ENCODE measurements at regions not wholly inside any gene's neighbourhood (a gene's known extent, or its start where the extent isn't known, plus 50 kb on each side); places are given as distances from the start of the nearest gene placed in this dataset.

GRCh38 chr10:65816536-65816935 lies 1109.3 kb upstream of the LRRTM3 start:
- Histone ChIP-seq H3K36me3 (ENCODE audit: control insufficient read depth, insufficient read depth, low read length) (no peaks in the 10 kb centered on the region), H3K27me3 (ENCODE audit: control insufficient read depth, insufficient read depth, low read length) (no peaks in the 10 kb centered on the region), H3K4me3 (ENCODE audit: low read depth, low read length) (no peak overlapping the region)
- TF ChIP-seq CTCF (IDR thresholded peaks at IDR 0.05; ENCODE audit: insufficient read depth, low read length, poor library complexity, severe bottlenecking), result no peak
- no peak for DNase-seq (ENCODE audit: low read depth)

GRCh38 chr10:65818990-65819389 lies 1106.8 kb upstream of the LRRTM3 start:
- Histone ChIP-seq H3K27me3 (ENCODE audit: control insufficient read depth, insufficient read depth, low read length) (no peaks in the 10 kb centered on the region), H3K36me3 (ENCODE audit: control insufficient read depth, insufficient read depth, low read length) (no peaks in the 10 kb centered on the region), H3K4me3 (ENCODE audit: low read depth, low read length) (no peak overlapping the region)
- DNase-seq (ENCODE audit: low read depth), result no peak
- TF ChIP-seq CTCF (IDR thresholded peaks at IDR 0.05; ENCODE audit: insufficient read depth, low read length, poor library complexity, severe bottlenecking), result no peak

GRCh38 chr10:65827359-65827758 lies 1098.5 kb upstream of the LRRTM3 start:
- Histone ChIP-seq H3K4me3 (ENCODE audit: low read depth, low read length) (no peak overlapping the region), H3K36me3 (ENCODE audit: control insufficient read depth, insufficient read depth, low read length) (no peaks in the 10 kb centered on the region), H3K27me3 (ENCODE audit: control insufficient read depth, insufficient read depth, low read length) (no peaks in the 10 kb centered on the region)
- no peak for TF ChIP-seq CTCF (IDR thresholded peaks at IDR 0.05; ENCODE audit: insufficient read depth, low read length, poor library complexity, severe bottlenecking)
- DNase-seq (ENCODE audit: low read depth), result no peak

- no peak for TF ChIP-seq CTCF (IDR thresholded peaks at IDR 0.05; ENCODE audit: insufficient read depth, low read length, poor library complexity, severe bottlenecking)
- no peaks in the 10 kb centered on the region for H3K36me3 ChIP-seq (ENCODE audit: control insufficient read depth, insufficient read depth, low read length)
- peak; percentile 16 for DNase-seq (ENCODE audit: low read depth)
Measured at GRCh38 chr10:65838811-65839210, 1087.0 kb upstream of the LRRTM3 start.

GRCh38 chr10:65843203-65843602 lies 1082.6 kb upstream of the LRRTM3 start:
- H3K36me3 ChIP-seq (ENCODE audit: control insufficient read depth, insufficient read depth, low read length), result no peaks in the 10 kb centered on the region
- H3K4me3 ChIP-seq (ENCODE audit: low read depth, low read length), result no peak overlapping the region

More at GRCh38 chr10:65838811-65839210, 1087.0 kb upstream of the LRRTM3 start:
- Histone ChIP-seq H3K4me3 (ENCODE audit: low read depth, low read length) (no peak overlapping the region), H3K27me3 (ENCODE audit: control insufficient read depth, insufficient read depth, low read length) (no peaks in the 10 kb centered on the region)

More at GRCh38 chr10:65843203-65843602, 1082.6 kb upstream of the LRRTM3 start:
- no peaks in the 10 kb centered on the region for H3K27me3 ChIP-seq (ENCODE audit: control insufficient read depth, insufficient read depth, low read length)
- DNase-seq (ENCODE audit: low read depth), result no peak
- no peak for TF ChIP-seq CTCF (IDR thresholded peaks at IDR 0.05; ENCODE audit: insufficient read depth, low read length, poor library complexity, severe bottlenecking)

All from kidney epithelial cell (primary cell).